Uterus (tissue), 2 donors: ENCODE measurements at regions not wholly inside any gene's neighbourhood (a gene's known extent, or its start where the extent isn't known, plus 50 kb on each side); places are given as distances from the start of the nearest gene placed in this dataset.

Source experiments
- POLR2A ChIP-seq, 2 donors: fragments of 450-650 bp; IDR thresholded peaks; one replicate each; pipeline ENCODE4 v1.6.1; 2016; ENCODE audit warnings: antibody characterized with exemption in 2 of 2, mild to moderate bottlenecking in 1 of 2, moderate library complexity in 1 of 2
- TF ChIP-seq, protein P1 (sequence below), 4 experiments: fragments of 200-600 bp in 2 of 4; fragments of 450-650 bp in 2 of 4; sonication (generic) in 2 of 4; IDR thresholded peaks; one replicate each; pipeline ENCODE4 v1.5.1; 2016 to 2019; ENCODE audit warnings: antibody characterized with exemption in 4 of 4, mild to moderate bottlenecking in 2 of 4, moderate library complexity in 1 of 4

- TF ChIP-seq, protein P1, sequence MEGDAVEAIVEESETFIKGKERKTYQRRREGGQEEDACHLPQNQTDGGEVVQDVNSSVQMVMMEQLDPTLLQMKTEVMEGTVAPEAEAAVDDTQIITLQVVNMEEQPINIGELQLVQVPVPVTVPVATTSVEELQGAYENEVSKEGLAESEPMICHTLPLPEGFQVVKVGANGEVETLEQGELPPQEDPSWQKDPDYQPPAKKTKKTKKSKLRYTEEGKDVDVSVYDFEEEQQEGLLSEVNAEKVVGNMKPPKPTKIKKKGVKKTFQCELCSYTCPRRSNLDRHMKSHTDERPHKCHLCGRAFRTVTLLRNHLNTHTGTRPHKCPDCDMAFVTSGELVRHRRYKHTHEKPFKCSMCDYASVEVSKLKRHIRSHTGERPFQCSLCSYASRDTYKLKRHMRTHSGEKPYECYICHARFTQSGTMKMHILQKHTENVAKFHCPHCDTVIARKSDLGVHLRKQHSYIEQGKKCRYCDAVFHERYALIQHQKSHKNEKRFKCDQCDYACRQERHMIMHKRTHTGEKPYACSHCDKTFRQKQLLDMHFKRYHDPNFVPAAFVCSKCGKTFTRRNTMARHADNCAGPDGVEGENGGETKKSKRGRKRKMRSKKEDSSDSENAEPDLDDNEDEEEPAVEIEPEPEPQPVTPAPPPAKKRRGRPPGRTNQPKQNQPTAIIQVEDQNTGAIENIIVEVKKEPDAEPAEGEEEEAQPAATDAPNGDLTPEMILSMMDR (IDR thresholded peaks at IDR 0.05) = no peak
- TF ChIP-seq POLR2A (IDR thresholded peaks at IDR 0.05) = no peak
Measured at GRCh38 chr17:12472252-12473173, 193.2 kb upstream of the MYOCD start.
